Trophoblast cell (in vitro differentiated cells and primary cell): ENCODE measurements at regions not wholly inside any gene's neighbourhood (a gene's known extent, or its start where the extent isn't known, plus 50 kb on each side); places are given as distances from the start of the nearest gene placed in this dataset.
A peak's percentile ranks its signal among the peaks of the same experiment; 100 is the strongest.
"Not testable (repeated sequence)": the region's sequence is repeated elsewhere in the genome, so short reads cannot be mapped to it uniquely, and the experiment has no call there.

ENCODE experiments used
- DNase-seq, 2 donors: peaks; one replicate each; pipeline ENCODE4 v3.0.0-alpha.2; 2016
- H2AFZ ChIP-seq: 2 replicates; pipeline ENCODE4 v1.6.1; 2013; ENCODE audit warnings: low read length, moderate library complexity, mild to moderate bottlenecking; ENCODE audit not compliant: insufficient read depth, poor library complexity
- H2AK5ac ChIP-seq: 2 replicates; pipeline ENCODE4 v1.6.1; 2013; ENCODE audit warnings: mild to moderate bottlenecking, low read length
- H2BK120ac ChIP-seq: 2 replicates; pipeline ENCODE4 v1.6.1; 2013; ENCODE audit warnings: low read length, mild to moderate bottlenecking, moderate library complexity; ENCODE audit not compliant: insufficient read depth, poor library complexity
- H2BK12ac ChIP-seq: 2 replicates; pipeline ENCODE4 v1.6.1; 2013; ENCODE audit warnings: mild to moderate bottlenecking, low read length, moderate library complexity
- H2BK5ac ChIP-seq: 2 replicates; pipeline ENCODE4 v1.6.1; 2013; ENCODE audit warnings: low read length, low read depth, moderate library complexity, mild to moderate bottlenecking; ENCODE audit not compliant: poor library complexity
- H3K14ac ChIP-seq: 2 replicates; pipeline ENCODE4 v1.6.1; 2013; ENCODE audit warnings: mild to moderate bottlenecking, low read length
- H3K18ac ChIP-seq: 2 replicates; pipeline ENCODE4 v1.6.1; 2013; ENCODE audit warnings: mild to moderate bottlenecking, low read length
- H3K23ac ChIP-seq: 2 replicates; pipeline ENCODE4 v1.6.1; 2013; ENCODE audit warnings: low read length
- H3K27ac ChIP-seq: 2 replicates; pipeline ENCODE4 v1.5.1; 2013; ENCODE audit warnings: low read depth, mild to moderate bottlenecking, inconsistent platforms, low read length, moderate library complexity
- H3K27me3 ChIP-seq: 2 replicates; pipeline ENCODE4 v1.6.1; 2013; ENCODE audit warnings: inconsistent platforms, mild to moderate bottlenecking, low read length, moderate library complexity; ENCODE audit not compliant: insufficient read depth
- H3K36me3 ChIP-seq, 2 experiments: 1 replicate in 1 of 2; 2 replicates in 1 of 2; pipeline ENCODE4 v1.6.1; 2013; ENCODE audit warnings: low read length in 2 of 2, mild to moderate bottlenecking in 2 of 2, moderate library complexity in 1 of 2; ENCODE audit not compliant: insufficient read depth in 2 of 2, control insufficient read depth in 1 of 2
- H3K4ac ChIP-seq: 2 replicates; pipeline ENCODE4 v1.6.1; 2013; ENCODE audit warnings: low read depth, mild to moderate bottlenecking, low read length, moderate library complexity
- H3K4me1 ChIP-seq, 2 experiments: 1 replicate in 1 of 2; 2 replicates in 1 of 2; pipeline ENCODE4 v1.6.1; 2013; ENCODE audit warnings: low read length in 2 of 2, mild to moderate bottlenecking in 2 of 2, moderate library complexity in 1 of 2; ENCODE audit not compliant: insufficient read depth in 2 of 2, control insufficient read depth in 1 of 2
- H3K4me2 ChIP-seq: 2 replicates; pipeline ENCODE4 v1.6.1; 2013; ENCODE audit warnings: inconsistent platforms, mild to moderate bottlenecking, low read length, moderate library complexity
- H3K4me3 ChIP-seq: 2 replicates; pipeline ENCODE4 v1.5.1; 2013; ENCODE audit warnings: mild to moderate bottlenecking, low read depth, low read length, inconsistent platforms
- H3K79me1 ChIP-seq: one replicate; pipeline ENCODE4 v1.6.1; 2013; ENCODE audit warnings: low read length
- H3K79me2 ChIP-seq: 2 replicates; pipeline ENCODE4 v1.6.1; 2013; ENCODE audit warnings: low read length, mild to moderate bottlenecking; ENCODE audit not compliant: control insufficient read depth, insufficient read depth, poor library complexity
- H3K9ac ChIP-seq: 2 replicates; pipeline ENCODE4 v1.6.1; 2013; ENCODE audit warnings: mild to moderate bottlenecking, low read length
- H3K9me3 ChIP-seq: 2 replicates; pipeline ENCODE4 v1.6.1; 2013; ENCODE audit warnings: low read depth, mild to moderate bottlenecking, control low read depth, inconsistent platforms, low read length; ENCODE audit not compliant: insufficient read depth
- H4K12ac ChIP-seq: 2 replicates; pipeline ENCODE4 v1.6.1; 2013; ENCODE audit warnings: low read depth, mild to moderate bottlenecking, low read length, moderate library complexity
- H4K8ac ChIP-seq: 2 replicates; pipeline ENCODE4 v1.6.1; 2013; ENCODE audit warnings: low read depth, mild to moderate bottlenecking, low read length, moderate library complexity
- H4K91ac ChIP-seq: one replicate; pipeline ENCODE4 v1.6.1; 2013; ENCODE audit warnings: low read depth, mild to moderate bottlenecking, low read length, moderate library complexity
- WGBS: extraction: QIAGEN DNeasy Blood & Tissue Kit; methylation state at CpG from one replicate; pipeline ENCODE4 v1.1.7; 2013; ENCODE audit warnings: missing lambda C conversion rate; ENCODE audit not compliant: insufficient read length, insufficient coverage; ENCODE audit errors: extremely low coverage; 5-methylcytosine and 5-hydroxymethylcytosine counted together

GRCh38 chr1:148386031-148386398, 97.1 kb downstream of the PPIAL4G start:
- H3K27me3 ChIP-seq, H3K4ac ChIP-seq, H3K9me3 ChIP-seq, H4K8ac ChIP-seq, H2AFZ ChIP-seq, H3K23ac ChIP-seq, H4K12ac ChIP-seq, H3K14ac ChIP-seq, DNase-seq, H3K4me2 ChIP-seq, H3K18ac ChIP-seq, H2BK5ac ChIP-seq, H2BK12ac ChIP-seq, H3K36me3 ChIP-seq, H3K79me1 ChIP-seq, H3K79me2 ChIP-seq, H3K4me1 ChIP-seq, H2AK5ac ChIP-seq, H2BK120ac ChIP-seq, H4K91ac ChIP-seq, H3K27ac ChIP-seq, H3K9ac ChIP-seq: not testable (repeated sequence)
- WGBS, result no CpG with 5 or more reads among the region's 4 CpGs
- peak overlapping the region; percentile 53 for H3K4me3 ChIP-seq

GRCh38 chr1:148385371-148386030, 97.6 kb downstream of the PPIAL4G start:
- H2BK12ac ChIP-seq, result no peak overlapping the region
- H3K36me3 ChIP-seq, result no peaks in the 10 kb centered on the region
- H4K12ac ChIP-seq, result no peak overlapping the region
- no CpG with 5 or more reads among the region's 4 CpGs for WGBS
- H2AK5ac ChIP-seq, result no peak overlapping the region
- H3K27me3 ChIP-seq, result no peaks in the 10 kb centered on the region
- H3K27ac ChIP-seq, result no peak overlapping the region
- H2BK120ac ChIP-seq, result no peak overlapping the region
- no peaks in the 10 kb centered on the region for H3K4me1 ChIP-seq
- no peaks in the 10 kb centered on the region for H3K79me2 ChIP-seq
- no peak overlapping the region for H3K14ac ChIP-seq
- H3K79me1 ChIP-seq, result peaks cover 4% of the 10 kb centered on the region
- no peak overlapping the region for H2BK5ac ChIP-seq
- no peak overlapping the region for H4K8ac ChIP-seq
- H3K4me3 ChIP-seq, result peak overlapping the region; percentile 53
- H3K9me3 ChIP-seq, result no peaks in the 10 kb centered on the region
- no peak overlapping the region for H4K91ac ChIP-seq
- H3K9ac ChIP-seq, result no peak overlapping the region
- no peak overlapping the region for H3K4ac ChIP-seq
- H3K23ac ChIP-seq, result no peak overlapping the region
- no peak for DNase-seq
- H3K4me2 ChIP-seq, result no peak overlapping the region
- no peak overlapping the region for H3K18ac ChIP-seq
- no peak overlapping the region for H2AFZ ChIP-seq

GRCh38 chr1:148383966-148384365, 99.1 kb downstream of the PPIAL4G start:
- no CpG with 5 or more reads among the region's 5 CpGs for WGBS
- Histone ChIP-seq H3K9ac (no peak overlapping the region), H3K4me2 (no peak overlapping the region), H3K18ac (no peak overlapping the region), H3K4ac (no peak overlapping the region), H2BK120ac (no peak overlapping the region), H3K4me1 (no peaks in the 10 kb centered on the region), H3K79me2 (no peaks in the 10 kb centered on the region), H3K36me3 (no peaks in the 10 kb centered on the region), H3K79me1 (peaks cover 4% of the 10 kb centered on the region), H3K4me3 (no peak overlapping the region), H2BK5ac (no peak overlapping the region), H3K9me3 (no peaks in the 10 kb centered on the region), H3K14ac (no peak overlapping the region), H4K12ac (no peak overlapping the region), H2BK12ac (no peak overlapping the region), H3K27me3 (no peaks in the 10 kb centered on the region), H4K8ac (peak overlapping the region; percentile 14), H3K23ac (no peak overlapping the region), H2AFZ (no peak overlapping the region), H2AK5ac (no peak overlapping the region), H4K91ac (no peak overlapping the region), H3K27ac (no peak overlapping the region)
- no peak for DNase-seq

GRCh38 chr1:148379697-148380096, 103.4 kb downstream of the PPIAL4G start:
- no CpG with 5 or more reads among the region's 16 CpGs for WGBS
- Histone ChIP-seq H2AK5ac (no peak overlapping the region), H3K23ac (no peak overlapping the region), H3K79me1 (no peaks in the 10 kb centered on the region), H3K4me2 (peak overlapping the region; percentile 38), H3K9ac (no peak overlapping the region), H4K8ac (no peak overlapping the region), H2BK12ac (no peak overlapping the region), H3K4me3 (no peak overlapping the region), H4K91ac (no peak overlapping the region), H2BK120ac (no peak overlapping the region), H3K4ac (no peak overlapping the region), H2BK5ac (no peak overlapping the region), H3K4me1 (no peaks in the 10 kb centered on the region), H3K9me3 (no peaks in the 10 kb centered on the region), H3K36me3 (no peaks in the 10 kb centered on the region), H3K79me2 (no peaks in the 10 kb centered on the region), H3K18ac (no peak overlapping the region), H3K27ac (no peak overlapping the region), H3K27me3 (no peaks in the 10 kb centered on the region), H3K14ac (no peak overlapping the region), H2AFZ (no peak overlapping the region), H4K12ac (no peak overlapping the region)
- no peak for DNase-seq
